Liver (tissue), 3 donors: ENCODE measurements at regions not wholly inside any gene's neighbourhood (a gene's known extent, or its start where the extent isn't known, plus 50 kb on each side); places are given as distances from the start of the nearest gene placed in this dataset.

Experiments
- ATF3 ChIP-seq: IDR thresholded peaks from 2 replicates; pipeline ENCODE4 v1.6.1; 2016; ENCODE audit warnings: antibody characterized with exemption
- CTCF ChIP-seq: fragments of 150-350 bp; IDR thresholded peaks from 2 replicates; pipeline ENCODE4 v1.5.1; 2017; ENCODE audit warnings: improper control_type of control experiment, low read depth, low read length; ENCODE audit not compliant: missing input control
- EGR1 ChIP-seq, 2 donors: IDR thresholded peaks; 2 replicates each; pipeline ENCODE4 v1.6.1; 2016 to 2018; ENCODE audit warnings: antibody characterized with exemption in 2 of 2, low read depth in 2 of 2
- GABPA ChIP-seq, 2 donors: IDR thresholded peaks in 1 of 2; conservative IDR thresholded peaks in 1 of 2; 2 replicates each; pipeline ENCODE4 v1.6.1; 2016; ENCODE audit warnings: antibody characterized with exemption in 2 of 2, mild to moderate bottlenecking in 1 of 2, moderate library complexity in 1 of 2
- JUND ChIP-seq, 2 donors: IDR thresholded peaks; 2 replicates each; pipeline ENCODE4 v1.6.1; 2016; ENCODE audit warnings: antibody characterized with exemption in 2 of 2
- NR2F2 ChIP-seq: IDR thresholded peaks from 2 replicates; pipeline ENCODE4 v1.6.1; 2016; ENCODE audit warnings: antibody characterized with exemption
- RAD21 ChIP-seq, 2 donors: IDR thresholded peaks; 2 replicates each; pipeline ENCODE4 v1.6.1; 2016; ENCODE audit warnings: antibody characterized with exemption in 2 of 2, mild to moderate bottlenecking in 2 of 2
- REST ChIP-seq: IDR thresholded peaks from 2 replicates; pipeline ENCODE4 v1.6.1; 2016; ENCODE audit warnings: antibody characterized with exemption, mild to moderate bottlenecking
- SP1 ChIP-seq: IDR thresholded peaks from 2 replicates; pipeline ENCODE4 v1.6.1; 2018; ENCODE audit warnings: antibody characterized with exemption, mild to moderate bottlenecking
- TAF1 ChIP-seq: conservative IDR thresholded peaks from 2 replicates; pipeline ENCODE4 v1.6.1; 2016; ENCODE audit warnings: antibody characterized with exemption, mild to moderate bottlenecking
- TF ChIP-seq, protein P1 (sequence below): IDR thresholded peaks from 2 replicates; pipeline ENCODE4 v1.6.1; 2016; ENCODE audit warnings: antibody characterized with exemption
- TF ChIP-seq, protein P2 (sequence below): IDR thresholded peaks from 2 replicates; pipeline ENCODE4 v1.6.1; 2016; ENCODE audit warnings: antibody characterized with exemption
- donor health status: healthy.
- donor health status: healthy.

- TF ChIP-seq CTCF, result no peak
- no peak for TF ChIP-seq GABPA (IDR thresholded peaks at IDR 0.05 in 1 of 2, conservative IDR thresholded peaks at IDR 0.05 in 1 of 2)
- TF ChIP-seq ATF3, result no peak
- no peak for TF ChIP-seq TAF1
- TF ChIP-seq, protein P1, sequence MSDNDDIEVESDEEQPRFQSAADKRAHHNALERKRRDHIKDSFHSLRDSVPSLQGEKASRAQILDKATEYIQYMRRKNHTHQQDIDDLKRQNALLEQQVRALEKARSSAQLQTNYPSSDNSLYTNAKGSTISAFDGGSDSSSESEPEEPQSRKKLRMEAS, result no peak
- TF ChIP-seq JUND (IDR thresholded peaks at IDR 0.05), result no peak
- no peak for TF ChIP-seq EGR1 (IDR thresholded peaks at IDR 0.05; ENCODE audit: low read depth in 2 of 2)
- no peak for TF ChIP-seq SP1
- no peak for TF ChIP-seq NR2F2
- TF ChIP-seq, protein P2, sequence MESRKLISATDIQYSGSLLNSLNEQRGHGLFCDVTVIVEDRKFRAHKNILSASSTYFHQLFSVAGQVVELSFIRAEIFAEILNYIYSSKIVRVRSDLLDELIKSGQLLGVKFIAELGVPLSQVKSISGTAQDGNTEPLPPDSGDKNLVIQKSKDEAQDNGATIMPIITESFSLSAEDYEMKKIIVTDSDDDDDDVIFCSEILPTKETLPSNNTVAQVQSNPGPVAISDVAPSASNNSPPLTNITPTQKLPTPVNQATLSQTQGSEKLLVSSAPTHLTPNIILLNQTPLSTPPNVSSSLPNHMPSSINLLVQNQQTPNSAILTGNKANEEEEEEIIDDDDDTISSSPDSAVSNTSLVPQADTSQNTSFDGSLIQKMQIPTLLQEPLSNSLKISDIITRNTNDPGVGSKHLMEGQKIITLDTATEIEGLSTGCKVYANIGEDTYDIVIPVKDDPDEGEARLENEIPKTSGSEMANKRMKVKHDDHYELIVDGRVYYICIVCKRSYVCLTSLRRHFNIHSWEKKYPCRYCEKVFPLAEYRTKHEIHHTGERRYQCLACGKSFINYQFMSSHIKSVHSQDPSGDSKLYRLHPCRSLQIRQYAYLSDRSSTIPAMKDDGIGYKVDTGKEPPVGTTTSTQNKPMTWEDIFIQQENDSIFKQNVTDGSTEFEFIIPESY, result no peak
- no peak for TF ChIP-seq RAD21 (IDR thresholded peaks at IDR 0.05)
- TF ChIP-seq REST, result no peak
These were observed 234.0 kb downstream of the ACKR3 start for GRCh38 chr2:236803621-236804020.
